ENCODE measurements at regions not wholly inside any gene's neighbourhood (a gene's known extent, or its start where the extent isn't known, plus 50 kb on each side); places are given as distances from the start of the nearest gene placed in this dataset.

DNA sequence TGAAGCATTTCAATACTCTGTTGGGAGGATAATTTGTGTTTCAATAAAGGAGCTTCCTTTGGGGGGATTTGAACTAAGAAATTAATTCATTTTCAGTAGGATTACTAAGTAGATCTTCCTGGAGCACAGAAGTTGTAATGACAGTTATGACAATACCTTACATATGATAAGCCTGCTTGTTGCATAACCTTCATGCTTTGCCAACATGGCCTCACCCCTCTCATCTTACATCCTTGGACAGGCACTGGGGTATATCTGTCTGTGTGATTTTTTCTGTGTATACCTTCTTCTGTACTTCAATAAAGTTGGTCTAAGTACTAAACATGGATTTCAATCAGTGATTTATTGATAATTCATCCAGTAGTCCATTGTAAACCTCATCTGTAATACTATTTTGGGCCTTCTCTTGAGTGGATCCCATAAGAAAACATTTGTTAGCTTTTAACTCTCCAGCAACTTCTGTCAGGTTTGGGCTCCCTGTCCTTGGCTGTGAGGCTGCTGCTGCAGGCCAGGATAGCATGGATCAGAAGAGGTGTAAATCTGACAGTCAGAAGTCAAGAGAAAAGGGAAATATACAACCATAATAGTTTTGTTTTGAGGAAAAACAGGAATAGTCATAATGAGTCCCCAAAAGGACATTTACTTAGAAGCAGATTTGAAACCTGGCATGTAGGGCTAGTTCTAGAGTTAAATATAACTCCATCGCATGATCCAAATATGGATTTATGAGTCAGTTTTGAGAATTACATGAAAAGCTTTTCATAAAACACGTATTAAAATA, 422.2 kb downstream of the KLF5 start:
- no peak overlapping the region for H3K9ac ChIP-seq (ENCODE audit: low read depth, low read length)
- H3K9me3 ChIP-seq (replicated peaks; ENCODE audit: low read length), result no peaks in the 10 kb centered on the region
- H3K4me1 ChIP-seq (ENCODE audit: control insufficient read depth, insufficient read depth, low read length), result no peaks in the 10 kb centered on the region

GRCh38 chr13:73479856-73480255, 421.1 kb downstream of the KLF5 start:
- Histone ChIP-seq H3K4me3 (ENCODE audit: low read length) (no peak overlapping the region), H3K4me2 (ENCODE audit: low read length) (no peak overlapping the region), H3K4me1 (ENCODE audit: control insufficient read depth, insufficient read depth, low read length) (no peaks in the 10 kb centered on the region), H3K36me3 (ENCODE audit: insufficient read depth, low read length) (no peaks in the 10 kb centered on the region), H3K9me3 (replicated peaks; ENCODE audit: low read length) (no peaks in the 10 kb centered on the region), H3K27me3 (ENCODE audit: control insufficient read depth, insufficient read depth, low read length) (no peaks in the 10 kb centered on the region), H3K9ac (ENCODE audit: low read depth, low read length) (no peak overlapping the region)

More for the DNA sequence above, 422.2 kb downstream of the KLF5 start:
- H3K27me3 ChIP-seq (ENCODE audit: control insufficient read depth, insufficient read depth, low read length), result no peaks in the 10 kb centered on the region
- no peak overlapping the region for H3K4me2 ChIP-seq (ENCODE audit: low read length)
- H3K36me3 ChIP-seq (ENCODE audit: insufficient read depth, low read length), result no peaks in the 10 kb centered on the region
- H3K4me3 ChIP-seq (ENCODE audit: low read length), result no peak overlapping the region

- Histone ChIP-seq H3K27me3 (ENCODE audit: control insufficient read depth, insufficient read depth, low read length) (no peaks in the 10 kb centered on the region), H3K4me1 (ENCODE audit: control insufficient read depth, insufficient read depth, low read length) (no peaks in the 10 kb centered on the region), H3K9me3 (replicated peaks; ENCODE audit: low read length) (no peaks in the 10 kb centered on the region), H3K4me3 (ENCODE audit: low read length) (no peak overlapping the region), H3K4me2 (ENCODE audit: low read length) (no peak overlapping the region), H3K9ac (ENCODE audit: low read depth, low read length) (no peak overlapping the region), H3K36me3 (ENCODE audit: insufficient read depth, low read length) (no peaks in the 10 kb centered on the region)
These were observed 420.5 kb downstream of the KLF5 start for GRCh38 chr13:73479351-73479750.

- no peak overlapping the region for H3K9ac ChIP-seq (ENCODE audit: low read depth, low read length)
- no peaks in the 10 kb centered on the region for H3K27me3 ChIP-seq (ENCODE audit: control insufficient read depth, insufficient read depth, low read length)
- H3K4me3 ChIP-seq (ENCODE audit: low read length), result no peak overlapping the region
- H3K4me1 ChIP-seq (ENCODE audit: control insufficient read depth, insufficient read depth, low read length), result no peaks in the 10 kb centered on the region
- no peaks in the 10 kb centered on the region for H3K36me3 ChIP-seq (ENCODE audit: insufficient read depth, low read length)
- H3K4me2 ChIP-seq (ENCODE audit: low read length), result no peak overlapping the region
- H3K9me3 ChIP-seq (replicated peaks; ENCODE audit: low read length), result no peaks in the 10 kb centered on the region
These were observed 418.6 kb downstream of the KLF5 start for GRCh38 chr13:73477441-73477840.

DNA sequence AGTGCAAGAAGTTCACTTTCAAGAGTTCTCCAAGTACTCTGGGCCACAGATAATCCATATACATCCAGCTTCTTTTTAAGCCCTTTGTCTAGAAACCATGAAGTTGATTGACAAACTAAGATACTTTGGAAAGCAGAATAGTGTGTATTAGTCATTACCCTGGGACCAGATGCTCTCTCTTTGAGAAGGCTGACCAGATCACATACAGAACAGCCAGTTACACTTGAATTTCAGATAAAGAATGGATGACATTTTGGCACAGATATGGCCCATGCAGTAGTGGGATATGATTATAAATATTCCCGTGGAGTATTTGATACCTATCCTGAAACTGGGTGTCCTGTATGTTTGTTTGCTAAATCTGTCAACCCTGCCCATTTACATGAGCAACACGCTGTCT, 414.2 kb downstream of the KLF5 start:
- Histone ChIP-seq H3K4me3 (ENCODE audit: low read length) (no peak overlapping the region), H3K9me3 (replicated peaks; ENCODE audit: low read length) (no peaks in the 10 kb centered on the region), H3K9ac (ENCODE audit: low read depth, low read length) (no peak overlapping the region), H3K36me3 (ENCODE audit: insufficient read depth, low read length) (no peaks in the 10 kb centered on the region), H3K27me3 (ENCODE audit: control insufficient read depth, insufficient read depth, low read length) (no peaks in the 10 kb centered on the region), H3K4me2 (ENCODE audit: low read length) (no peak overlapping the region), H3K4me1 (ENCODE audit: control insufficient read depth, insufficient read depth, low read length) (no peaks in the 10 kb centered on the region)

DNA sequence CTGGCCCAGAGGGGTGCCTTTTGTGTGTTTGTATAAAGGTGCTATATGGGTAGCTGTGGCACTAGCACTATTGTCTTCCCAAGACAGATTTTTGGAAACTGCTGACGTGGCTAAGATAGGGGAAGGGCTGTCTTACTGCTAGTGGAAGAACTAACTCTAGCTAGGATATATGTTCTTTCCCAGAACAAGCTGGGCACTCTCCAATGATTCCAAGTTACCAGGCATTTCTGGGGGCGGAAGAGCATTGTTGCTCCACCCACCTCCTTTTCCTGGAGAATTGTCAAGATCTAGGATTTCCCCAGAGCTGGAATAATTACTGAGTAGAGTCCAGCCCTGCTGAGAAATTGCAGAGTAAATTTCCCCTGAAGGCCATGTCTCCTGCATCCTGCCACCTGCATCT, 408.3 kb downstream of the KLF5 start:
- H3K36me3 ChIP-seq (ENCODE audit: insufficient read depth, low read length), result no peaks in the 10 kb centered on the region
- no peaks in the 10 kb centered on the region for H3K27me3 ChIP-seq (ENCODE audit: control insufficient read depth, insufficient read depth, low read length)
- no peaks in the 10 kb centered on the region for H3K9me3 ChIP-seq (replicated peaks; ENCODE audit: low read length)
- H3K4me1 ChIP-seq (ENCODE audit: control insufficient read depth, insufficient read depth, low read length), result peaks cover 28% of the 10 kb centered on the region
- H3K9ac ChIP-seq (ENCODE audit: low read depth, low read length), result no peak overlapping the region
- H3K4me2 ChIP-seq (ENCODE audit: low read length), result no peak overlapping the region
- H3K4me3 ChIP-seq (ENCODE audit: low read length), result no peak overlapping the region

DNA sequence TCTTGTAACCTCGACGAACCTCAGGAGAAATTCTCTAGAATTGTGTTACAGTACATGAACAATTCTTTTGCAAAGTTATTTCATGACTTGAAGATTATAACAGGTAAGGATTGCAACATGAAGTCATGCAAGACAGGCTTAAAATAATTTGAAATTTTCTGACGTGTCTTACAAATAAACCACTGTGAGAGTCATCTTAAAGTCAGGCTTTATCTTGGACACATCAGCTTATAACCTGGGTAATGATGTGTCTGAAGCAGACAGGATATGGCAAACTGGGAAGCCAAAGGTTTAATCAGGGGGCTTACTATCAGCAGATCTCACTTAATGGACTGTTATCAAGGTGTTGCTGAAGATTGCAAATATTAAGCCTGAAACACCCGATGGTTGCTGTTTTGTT, 407.8 kb downstream of the KLF5 start:
- peaks cover 28% of the 10 kb centered on the region for H3K4me1 ChIP-seq (ENCODE audit: control insufficient read depth, insufficient read depth, low read length)
- no peak overlapping the region for H3K9ac ChIP-seq (ENCODE audit: low read depth, low read length)
- H3K4me2 ChIP-seq (ENCODE audit: low read length), result no peak overlapping the region
- H3K9me3 ChIP-seq (replicated peaks; ENCODE audit: low read length), result no peaks in the 10 kb centered on the region
- H3K36me3 ChIP-seq (ENCODE audit: insufficient read depth, low read length), result no peaks in the 10 kb centered on the region
- H3K4me3 ChIP-seq (ENCODE audit: low read length), result no peak overlapping the region
- no peaks in the 10 kb centered on the region for H3K27me3 ChIP-seq (ENCODE audit: control insufficient read depth, insufficient read depth, low read length)

DNA sequence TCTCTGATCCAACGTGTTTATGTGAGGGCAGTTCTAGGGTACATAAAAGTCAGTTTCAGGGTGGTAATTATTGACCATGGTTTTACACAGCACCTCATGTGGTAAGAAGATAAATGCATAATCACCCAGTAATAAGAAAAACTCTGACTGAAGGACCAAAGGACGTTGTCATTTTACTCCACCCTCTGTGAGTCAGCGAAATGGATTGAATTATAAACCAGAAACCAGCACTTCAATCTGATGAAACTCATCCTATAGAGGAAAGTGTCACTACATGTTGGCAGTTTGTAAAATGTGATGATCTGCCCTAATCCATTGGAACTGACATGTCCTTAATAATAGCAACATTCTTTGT, 406.8 kb downstream of the KLF5 start:
- Histone ChIP-seq H3K9ac (ENCODE audit: low read depth, low read length) (no peak overlapping the region), H3K36me3 (ENCODE audit: insufficient read depth, low read length) (no peaks in the 10 kb centered on the region), H3K4me1 (ENCODE audit: control insufficient read depth, insufficient read depth, low read length) (peaks cover 28% of the 10 kb centered on the region), H3K9me3 (replicated peaks; ENCODE audit: low read length) (no peaks in the 10 kb centered on the region), H3K27me3 (ENCODE audit: control insufficient read depth, insufficient read depth, low read length) (no peaks in the 10 kb centered on the region), H3K4me3 (ENCODE audit: low read length) (no peak overlapping the region), H3K4me2 (ENCODE audit: low read length) (no peak overlapping the region)

GRCh38 chr13:73464758-73465616, 406.2 kb downstream of the KLF5 start:
- Histone ChIP-seq H3K36me3 (ENCODE audit: insufficient read depth, low read length) (no peaks in the 10 kb centered on the region), H3K4me3 (ENCODE audit: low read length) (no peak overlapping the region), H3K27me3 (ENCODE audit: control insufficient read depth, insufficient read depth, low read length) (no peaks in the 10 kb centered on the region), H3K4me1 (ENCODE audit: control insufficient read depth, insufficient read depth, low read length) (peaks cover 28% of the 10 kb centered on the region), H3K4me2 (ENCODE audit: low read length) (no peak overlapping the region), H3K9ac (ENCODE audit: low read depth, low read length) (no peak overlapping the region), H3K9me3 (replicated peaks; ENCODE audit: low read length) (no peaks in the 10 kb centered on the region)

DNA sequence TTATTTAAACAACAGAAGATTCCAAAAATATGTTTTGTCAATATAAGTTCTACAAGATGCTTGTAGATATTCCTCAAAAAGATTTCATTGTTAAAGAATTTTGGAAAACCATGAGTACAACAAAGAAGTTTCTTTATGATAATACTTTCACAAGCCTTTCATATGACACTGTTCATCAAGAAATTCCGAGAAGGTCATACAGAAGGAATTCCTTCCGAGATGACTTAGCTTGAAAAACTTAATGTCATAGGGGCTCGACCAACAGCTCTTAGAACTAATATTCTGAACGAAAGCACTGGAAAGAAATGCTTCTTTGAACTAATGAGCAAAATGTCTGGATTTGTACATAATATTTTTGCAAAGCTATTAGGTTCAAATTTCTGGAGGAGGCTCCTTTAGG, 403.4 kb downstream of the KLF5 start:
- no peak overlapping the region for H3K4me2 ChIP-seq (ENCODE audit: low read length)
- no peaks in the 10 kb centered on the region for H3K27me3 ChIP-seq (ENCODE audit: control insufficient read depth, insufficient read depth, low read length)
- peaks cover 25% of the 10 kb centered on the region for H3K4me1 ChIP-seq (ENCODE audit: control insufficient read depth, insufficient read depth, low read length)
- H3K36me3 ChIP-seq (ENCODE audit: insufficient read depth, low read length), result no peaks in the 10 kb centered on the region
- H3K9me3 ChIP-seq (replicated peaks; ENCODE audit: low read length), result no peaks in the 10 kb centered on the region
- H3K4me3 ChIP-seq (ENCODE audit: low read length), result no peak overlapping the region
- no peak overlapping the region for H3K9ac ChIP-seq (ENCODE audit: low read depth, low read length)

DNA sequence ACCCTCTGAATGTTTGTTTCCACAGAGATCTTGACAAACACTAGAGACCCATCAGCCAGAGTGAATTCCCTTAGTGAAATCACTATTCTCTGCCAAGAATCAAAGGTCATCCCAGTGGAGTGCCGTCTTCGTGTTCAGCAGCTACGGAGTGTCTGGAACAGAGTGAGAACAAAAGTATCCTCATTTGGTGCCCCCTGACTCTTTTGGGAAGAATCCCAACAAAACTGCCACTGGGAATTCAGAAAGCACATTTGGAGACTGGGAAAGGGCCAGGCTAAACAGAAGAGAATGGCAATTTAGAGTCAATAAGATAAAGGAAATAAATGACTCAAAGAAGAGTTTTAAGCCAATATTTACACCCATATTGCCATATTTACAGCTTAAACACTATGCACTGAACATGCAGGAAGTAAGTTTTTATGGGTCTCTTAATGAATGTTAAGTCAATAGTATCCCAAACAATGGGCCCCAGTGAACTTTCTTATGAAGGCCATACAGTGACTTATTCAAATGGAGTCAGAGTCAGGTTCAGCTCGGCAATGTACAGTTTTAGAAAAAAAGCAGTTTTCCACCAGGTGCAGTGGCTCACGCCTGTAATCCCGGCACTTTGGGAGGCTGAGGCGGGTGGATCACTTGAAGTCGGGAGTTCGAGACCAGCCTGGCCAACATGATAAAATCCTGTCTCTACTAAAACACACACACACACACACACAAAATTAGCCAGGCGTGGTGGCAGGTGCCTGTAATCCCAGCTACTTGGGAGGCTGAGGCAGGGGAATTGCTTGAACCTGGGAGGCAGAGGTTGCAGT, 392.6 kb downstream of the KLF5 start:
- no peaks in the 10 kb centered on the region for H3K27me3 ChIP-seq (ENCODE audit: control insufficient read depth, insufficient read depth, low read length)
- no peak overlapping the region for H3K4me3 ChIP-seq (ENCODE audit: low read length)
- no peak overlapping the region for H3K4me2 ChIP-seq (ENCODE audit: low read length)
- no peak overlapping the region for H3K9ac ChIP-seq (ENCODE audit: low read depth, low read length)
- H3K4me1 ChIP-seq (ENCODE audit: control insufficient read depth, insufficient read depth, low read length), result peaks cover 31% of the 10 kb centered on the region
- H3K9me3 ChIP-seq (replicated peaks; ENCODE audit: low read length), result no peaks in the 10 kb centered on the region
- H3K36me3 ChIP-seq (ENCODE audit: insufficient read depth, low read length), result no peaks in the 10 kb centered on the region

All from skeletal muscle satellite cell (primary cell).